Endodermal cell (in vitro differentiated cells): ENCODE measurements at regions not wholly inside any gene's neighbourhood (a gene's known extent, or its start where the extent isn't known, plus 50 kb on each side); places are given as distances from the start of the nearest gene placed in this dataset.
A peak's percentile ranks its signal among the peaks of the same experiment; 100 is the strongest.

Experiments used
- DNase-seq: peaks from one replicate; pipeline ENCODE4 v3.0.0-alpha.2; 2017
- H3K27ac ChIP-seq: 2 replicates; pipeline ENCODE4 v1.5.1; 2013; ENCODE audit warnings: mild to moderate bottlenecking, low read depth, low read length, moderate library complexity
- H3K27me3 ChIP-seq: 2 replicates; pipeline ENCODE4 v1.6.1; 2013; ENCODE audit warnings: mild to moderate bottlenecking, low read length, moderate library complexity; ENCODE audit not compliant: insufficient read depth, control insufficient read depth, poor library complexity, severe bottlenecking
- H3K36me3 ChIP-seq: 2 replicates; pipeline ENCODE4 v1.7.0; 2013; ENCODE audit warnings: mild to moderate bottlenecking, low read length, moderate library complexity; ENCODE audit not compliant: control insufficient read depth, insufficient read depth
- H3K4me1 ChIP-seq: one replicate; pipeline ENCODE4 v1.7.0; 2013; ENCODE audit warnings: low read length; ENCODE audit not compliant: control insufficient read depth, insufficient read depth
- H3K4me3 ChIP-seq: 2 replicates; pipeline ENCODE4 v1.5.1; 2013; ENCODE audit warnings: mild to moderate bottlenecking, low read length, moderate library complexity
- H3K9ac ChIP-seq: 2 replicates; pipeline ENCODE4 v1.6.1; 2013; ENCODE audit warnings: mild to moderate bottlenecking, low read length, moderate library complexity; ENCODE audit not compliant: poor library complexity, severe bottlenecking; ENCODE audit errors: extremely low read depth
- H3K9me3 ChIP-seq: 2 replicates; pipeline ENCODE4 v1.6.1; 2013; ENCODE audit warnings: mild to moderate bottlenecking, low read length, moderate library complexity; ENCODE audit not compliant: control insufficient read depth
- H3K27ac Mint-ChIP-seq: 2 replicates; pipeline ENCODE4 v1.8.0; 2020; ENCODE audit warnings: mixed read lengths
- H3K27me3 Mint-ChIP-seq: 2 replicates; pipeline ENCODE4 v1.8.0; 2021; ENCODE audit warnings: mild to moderate bottlenecking, mixed read lengths; ENCODE audit not compliant: insufficient read depth
- H3K36me3 Mint-ChIP-seq: 2 replicates; pipeline ENCODE4 v1.8.0; 2020; ENCODE audit warnings: low read depth, mixed read lengths
- H3K4me1 Mint-ChIP-seq: 2 replicates; pipeline ENCODE4 v1.8.0; 2020; ENCODE audit warnings: mixed read lengths
- H3K4me3 Mint-ChIP-seq: 2 replicates; pipeline ENCODE4 v1.8.0; 2020; ENCODE audit warnings: mild to moderate bottlenecking, moderate library complexity, mixed read lengths
- H3K9me3 Mint-ChIP-seq: 2 replicates; pipeline ENCODE4 v1.8.0; 2020; ENCODE audit warnings: mild to moderate bottlenecking, mixed read lengths
- CTCF ChIP-seq: fragments of 200-600 bp; sonication (generic); conservative IDR thresholded peaks from 2 replicates; pipeline ENCODE4 v1.5.0; 2021; ENCODE audit warnings: antibody characterized with exemption, mild to moderate bottlenecking
- WGBS, 2 experiments: methylation state at CpG; one replicate each; pipeline versions ENCODE4 v1.1.5 to v1.1.7; 2013; ENCODE audit warnings: missing lambda C conversion rate in 2 of 2, mixed read lengths in 1 of 2; ENCODE audit not compliant: insufficient coverage in 1 of 2, insufficient read length in 1 of 2; 5-methylcytosine and 5-hydroxymethylcytosine counted together

- no peak overlapping the region for H3K9ac ChIP-seq
- peaks cover 8% of the 10 kb centered on the region for H3K4me1 ChIP-seq
- no peak overlapping the region for H3K27ac ChIP-seq
- Mint-ChIP-seq H3K4me1 (peaks cover 11% of the 10 kb centered on the region), H3K27me3 (peaks cover 7% of the 10 kb centered on the region), H3K9me3 (peaks cover 20% of the 10 kb centered on the region), H3K36me3 (no peaks in the 10 kb centered on the region), H3K27ac (no peak overlapping the region), H3K4me3 (no peak overlapping the region)
- no peak for TF ChIP-seq CTCF
- H3K36me3 ChIP-seq = no peaks in the 10 kb centered on the region
- no peak overlapping the region for H3K4me3 ChIP-seq
- WGBS, 2 experiments = 60 to 71% methylated on average over 3 to 5 of the region's 5 CpGs
- no peaks in the 10 kb centered on the region for H3K27me3 ChIP-seq
- peaks cover 17% of the 10 kb centered on the region for H3K9me3 ChIP-seq
- no peak for DNase-seq
Observed at GRCh38 chr6:20302702-20303251, 90.5 kb upstream of the MBOAT1 start.

GRCh38 chr6:20306491-20306890, 94.2 kb upstream of the MBOAT1 start:
- peaks cover 12% of the 10 kb centered on the region for H3K9me3 ChIP-seq

GRCh38 chr6:20309186-20309585, 92.5 kb upstream of the E2F3 start:
- Mint-ChIP-seq H3K27me3 (peaks cover 4% of the 10 kb centered on the region), H3K4me1 (no peaks in the 10 kb centered on the region), H3K27ac (no peak overlapping the region), H3K4me3 (no peak overlapping the region), H3K9me3 (no peaks in the 10 kb centered on the region), H3K36me3 (no peaks in the 10 kb centered on the region)
- TF ChIP-seq CTCF = no peak
- H3K27me3 ChIP-seq = no peaks in the 10 kb centered on the region
- no peak for DNase-seq
- H3K4me3 ChIP-seq = no peak overlapping the region
- peaks cover 2% of the 10 kb centered on the region for H3K4me1 ChIP-seq
- peaks cover 8% of the 10 kb centered on the region for H3K9me3 ChIP-seq
- no peak overlapping the region for H3K27ac ChIP-seq
- 93% methylated on average over 2 of the region's 2 CpGs; no CpG with 5 or more reads in 1 of the 2 experiments for WGBS, 2 experiments
- H3K9ac ChIP-seq = no peak overlapping the region
- no peaks in the 10 kb centered on the region for H3K36me3 ChIP-seq

More at GRCh38 chr6:20306491-20306890, 94.2 kb upstream of the MBOAT1 start:
- peak; percentile 65 for TF ChIP-seq CTCF
- Mint-ChIP-seq H3K9me3 (peaks cover 7% of the 10 kb centered on the region), H3K36me3 (no peaks in the 10 kb centered on the region), H3K4me1 (peaks cover 11% of the 10 kb centered on the region), H3K4me3 (no peak overlapping the region), H3K27me3 (peaks cover 7% of the 10 kb centered on the region), H3K27ac (no peak overlapping the region)
- WGBS, 2 experiments = 93% methylated on average over 14 of the region's 14 CpGs
- H3K27ac ChIP-seq = no peak overlapping the region
- no peaks in the 10 kb centered on the region for H3K27me3 ChIP-seq
- DNase-seq = peak; percentile 59
- H3K4me3 ChIP-seq = no peak overlapping the region
- H3K36me3 ChIP-seq = no peaks in the 10 kb centered on the region
- no peak overlapping the region for H3K9ac ChIP-seq
- peaks cover 8% of the 10 kb centered on the region for H3K4me1 ChIP-seq
